M059J (cell line): ENCODE measurements at regions not wholly inside any gene's neighbourhood (a gene's known extent, or its start where the extent isn't known, plus 50 kb on each side); places are given as distances from the start of the nearest gene placed in this dataset.
"Not testable (repeated sequence)": the region's sequence is repeated elsewhere in the genome, so short reads cannot be mapped to it uniquely, and the experiment has no call there.

ENCODE experiments used
- DNase-seq: peaks from one replicate; pipeline ENCODE4 v3.0.0-alpha.2; 2012; ENCODE audit warnings: low read depth

DNA sequence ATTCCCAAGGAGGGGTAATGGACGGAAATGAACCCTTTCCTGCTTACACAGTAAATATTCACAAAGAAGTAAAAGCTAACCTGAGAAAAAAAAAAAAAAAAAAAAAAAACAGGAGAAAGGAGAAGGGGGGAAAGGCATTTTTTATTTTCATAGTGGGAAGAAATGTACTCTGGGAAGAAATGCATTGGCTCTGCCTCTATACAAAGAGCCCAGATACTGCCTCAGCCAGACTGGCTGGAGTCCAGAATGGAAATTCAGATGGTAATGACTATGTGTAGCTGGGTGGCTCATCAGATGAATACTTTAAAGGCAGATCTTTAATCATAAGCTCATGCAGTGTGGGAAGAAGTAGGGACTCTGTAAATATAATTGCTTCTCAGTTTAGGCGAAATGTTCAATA, 124.9 kb upstream of the ZNF608 start:
- peak; percentile 65 for DNase-seq

DNA sequence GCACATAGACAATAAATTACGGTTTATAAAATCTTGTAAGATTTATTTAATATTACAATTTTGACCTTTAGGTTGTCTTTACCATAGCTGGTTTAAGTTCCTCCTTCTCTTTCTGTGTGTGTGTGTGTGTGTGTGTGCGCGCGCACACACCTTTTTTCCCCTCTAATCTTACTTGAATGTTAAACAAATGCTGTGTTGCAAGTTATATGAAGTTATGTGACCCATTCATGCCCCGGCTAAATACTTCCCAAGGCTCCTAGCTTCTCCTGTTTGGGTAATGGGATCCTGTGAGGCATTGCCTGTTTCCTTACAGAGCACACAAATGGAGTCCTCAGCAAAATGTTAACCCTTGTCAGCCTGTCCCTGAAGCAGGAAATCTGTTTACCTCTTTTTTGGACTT, 125.6 kb upstream of the ZNF608 start:
- DNase-seq, result no peak

DNA sequence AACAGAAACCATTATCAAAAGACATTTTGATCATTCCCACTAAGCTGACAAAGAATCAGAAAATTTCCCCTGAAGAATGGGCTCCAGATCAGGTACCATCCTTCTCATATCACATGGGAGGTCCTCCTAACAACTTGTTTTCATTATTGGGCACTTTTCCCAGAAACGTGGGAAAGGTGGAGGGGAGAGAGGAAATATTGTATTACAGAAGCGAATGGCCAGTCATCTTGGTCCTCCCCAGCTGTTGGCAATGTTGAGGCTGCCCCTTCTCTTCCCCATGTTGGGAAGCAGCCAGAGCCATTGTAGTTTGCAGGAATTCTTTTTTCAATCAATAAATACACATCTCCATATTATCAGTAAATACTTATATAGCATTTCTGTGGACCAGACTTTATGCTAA, 126.2 kb upstream of the ZNF608 start:
- DNase-seq, result peak; percentile 31

DNA sequence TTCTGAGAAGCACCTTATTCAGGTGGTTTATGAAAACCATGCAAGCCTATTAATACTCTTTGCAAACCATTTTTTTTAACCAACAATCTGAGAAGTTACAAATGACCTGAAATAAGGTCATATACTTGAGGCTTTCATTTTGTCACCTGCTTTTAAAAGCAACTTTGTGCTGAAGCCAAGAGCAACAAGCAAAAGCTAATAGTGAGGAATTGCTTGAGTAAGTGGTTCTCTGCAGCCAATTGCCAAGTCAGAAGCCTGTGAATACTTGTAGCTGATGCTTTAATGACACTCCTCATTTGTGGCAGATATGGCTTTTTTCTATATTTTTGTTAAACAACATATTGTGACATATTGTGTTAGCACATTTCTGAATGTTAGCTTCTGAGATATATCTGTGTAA, 126.7 kb upstream of the ZNF608 start:
- DNase-seq, result no peak

DNA sequence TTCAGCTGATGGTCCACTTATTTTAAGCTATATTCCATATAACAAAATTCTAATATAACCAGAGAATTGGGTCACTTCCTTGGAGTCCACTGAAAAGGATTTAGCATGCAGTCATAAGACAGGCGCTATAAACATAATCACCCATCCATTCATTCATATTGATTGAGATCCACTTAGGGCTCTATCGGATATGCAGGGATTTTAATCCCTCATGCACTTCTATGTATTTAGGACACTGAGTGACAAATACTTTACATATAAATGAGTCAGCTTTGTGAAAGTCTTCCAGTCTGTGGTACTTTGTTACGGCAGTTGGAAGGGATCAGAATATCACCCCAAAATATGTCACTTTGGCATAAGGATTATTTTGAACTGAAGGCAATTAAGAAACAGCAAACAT, 127.3 kb upstream of the ZNF608 start:
- DNase-seq, result no peak

DNA sequence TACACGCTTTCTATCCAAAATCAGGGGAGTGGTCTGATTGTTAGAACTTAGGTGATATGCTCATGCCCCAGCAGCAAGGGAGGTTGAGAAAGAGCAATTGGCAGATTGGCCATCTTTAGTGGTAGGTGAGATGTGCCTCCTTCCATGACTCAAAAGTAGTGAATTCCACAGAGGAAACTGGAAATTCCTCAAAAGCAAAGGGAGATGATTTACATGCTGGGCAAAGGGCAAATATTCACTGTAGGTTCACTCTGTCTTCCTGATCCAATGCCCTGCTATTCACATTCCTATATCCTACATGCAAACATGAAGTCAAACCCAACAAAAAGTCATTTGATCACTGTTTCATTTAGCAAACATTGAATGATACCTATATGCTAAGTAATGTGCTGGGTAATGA, 130.1 kb upstream of the ZNF608 start:
- no peak for DNase-seq

DNA sequence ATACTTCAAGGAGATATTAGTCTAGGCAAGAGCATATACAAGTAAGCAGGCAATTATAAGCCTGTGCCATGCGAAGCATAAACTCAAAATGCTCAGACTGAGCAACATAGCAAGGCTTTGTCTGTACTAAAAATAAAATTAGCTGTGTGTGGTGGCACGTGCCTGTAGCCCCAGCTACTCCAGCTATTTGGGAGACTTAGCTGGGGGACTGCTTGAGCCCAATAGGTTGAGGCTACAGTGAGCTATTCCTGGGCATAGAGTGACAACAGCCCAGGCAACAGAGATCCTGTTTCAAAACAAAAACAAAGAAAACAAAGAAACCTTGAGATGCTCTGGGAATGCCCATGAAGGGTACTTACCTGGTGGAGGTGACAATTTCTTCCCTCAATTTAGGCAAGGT, 130.5 kb upstream of the ZNF608 start:
- no peak for DNase-seq

DNA sequence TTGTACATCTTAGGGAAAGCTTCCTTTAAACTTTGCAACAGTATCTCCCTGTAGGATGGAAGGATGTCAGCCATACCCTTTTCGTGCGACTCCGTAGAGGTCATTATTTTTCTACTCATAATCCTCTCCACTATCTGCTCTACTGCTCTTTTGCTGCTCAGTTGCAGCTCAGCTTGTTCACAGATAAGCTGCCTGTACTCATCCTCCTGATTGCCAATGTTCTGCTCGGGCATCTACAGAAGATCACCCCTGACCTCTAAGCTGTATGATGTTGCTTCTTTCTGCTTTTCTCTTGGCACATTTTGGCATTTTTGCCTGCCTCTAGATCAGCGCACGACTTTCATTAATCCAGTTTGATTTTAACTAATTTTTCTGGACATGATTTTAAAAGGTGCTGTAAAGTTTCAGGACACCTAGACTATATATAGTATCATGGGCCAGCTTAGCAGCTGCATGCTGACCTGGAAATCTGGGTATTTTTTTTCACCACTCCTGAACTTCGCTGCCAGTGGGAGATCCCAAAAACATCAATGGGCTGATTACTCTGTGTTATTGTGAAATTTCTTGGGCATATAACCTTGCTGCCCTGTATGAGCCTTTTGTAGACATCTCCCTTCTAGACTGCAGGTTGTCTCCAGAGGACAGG, 131.2 kb upstream of the ZNF608 start:
- DNase-seq, result no peak

DNA sequence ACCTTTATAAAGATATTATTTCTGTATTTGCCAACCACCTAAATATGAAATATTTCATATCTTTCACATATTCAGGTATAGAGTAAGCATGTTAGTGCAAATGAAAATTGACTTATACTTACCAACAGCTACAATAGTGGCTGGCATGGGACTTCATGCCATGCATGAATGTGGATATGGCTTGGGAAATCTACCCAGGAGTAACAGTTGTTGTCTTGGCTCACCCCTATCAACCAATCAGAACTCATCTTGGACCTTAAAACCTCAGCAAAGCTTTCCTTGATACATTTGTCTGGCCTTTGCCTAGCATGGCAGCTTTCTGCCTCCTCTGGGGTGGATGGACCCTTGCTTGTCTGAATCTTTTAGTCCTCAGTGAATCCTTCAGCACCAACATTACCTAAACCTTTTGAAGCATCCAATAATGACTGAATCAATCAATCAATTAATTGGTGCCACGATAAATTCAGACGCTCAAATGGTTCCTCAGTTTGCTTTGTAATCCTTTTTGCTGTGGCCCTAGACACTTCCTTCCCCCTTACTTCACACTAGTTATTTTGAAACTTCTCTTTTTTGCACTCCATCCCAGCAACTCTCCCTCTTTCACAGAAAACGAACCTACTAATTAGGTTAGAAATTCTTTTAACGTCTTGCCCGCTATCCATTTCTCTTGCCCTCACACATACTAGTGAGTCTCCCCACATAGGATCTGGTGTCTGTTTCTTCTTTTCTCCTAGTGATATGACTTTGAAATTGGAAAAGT, 132.3 kb upstream of the ZNF608 start:
- DNase-seq, result no peak

DNA sequence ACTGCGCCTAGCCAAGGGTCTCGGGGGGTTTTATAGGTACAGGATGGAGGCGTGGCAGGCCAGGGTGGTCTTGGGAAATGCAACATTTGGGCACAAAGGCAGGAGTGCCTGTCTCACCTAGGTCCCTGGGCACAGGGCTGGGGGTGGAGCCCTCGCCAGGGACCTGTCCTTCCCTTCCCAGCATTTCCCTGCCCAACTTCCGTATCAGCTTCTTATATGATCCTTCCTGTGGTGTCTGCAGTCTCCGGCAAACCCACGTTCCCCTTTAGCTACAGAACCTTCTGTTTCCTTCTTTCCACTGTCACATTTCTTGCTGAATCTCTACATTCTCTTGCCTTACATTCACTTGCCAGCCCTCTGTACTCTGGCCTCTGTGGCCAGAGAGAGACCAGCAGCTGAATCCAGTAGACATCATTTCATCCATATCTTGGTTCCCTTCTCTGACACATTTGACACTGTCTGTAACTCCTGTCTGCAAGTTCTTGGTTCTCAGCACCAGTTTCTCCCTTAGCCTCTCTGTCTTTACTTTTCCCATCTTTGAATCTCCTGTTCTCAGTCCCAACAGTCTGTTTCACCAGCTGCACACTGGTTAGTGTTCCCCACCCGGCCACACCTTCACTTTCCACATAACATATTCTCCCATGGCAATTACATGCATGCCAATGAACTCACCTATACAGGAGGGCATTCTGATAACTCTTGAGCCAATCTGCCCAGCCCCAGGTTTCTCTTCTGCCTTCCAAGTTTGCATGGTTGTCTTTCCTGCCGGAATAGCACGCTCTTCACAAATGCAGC, 134.7 kb upstream of the ZNF608 start:
- DNase-seq, result no peak

DNA sequence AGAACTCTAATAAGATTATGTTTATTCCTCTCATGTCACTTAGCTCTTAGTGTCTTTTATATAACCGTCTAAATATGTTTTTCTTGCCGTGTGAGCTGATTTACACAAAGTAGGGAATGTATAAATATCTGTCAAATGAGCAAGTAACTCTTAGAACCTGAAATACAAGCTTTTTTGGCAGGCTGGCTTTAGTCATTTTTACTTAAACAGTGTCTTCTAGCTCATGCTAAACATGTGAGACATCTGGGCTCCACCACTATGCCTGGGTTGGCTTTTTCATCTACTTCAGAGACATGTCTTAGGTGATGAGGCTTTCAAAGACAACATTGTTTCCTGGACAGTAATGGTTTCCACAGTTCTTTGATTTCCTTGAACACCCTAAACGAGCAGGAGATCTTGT, 137.2 kb upstream of the ZNF608 start:
- no peak for DNase-seq

DNA sequence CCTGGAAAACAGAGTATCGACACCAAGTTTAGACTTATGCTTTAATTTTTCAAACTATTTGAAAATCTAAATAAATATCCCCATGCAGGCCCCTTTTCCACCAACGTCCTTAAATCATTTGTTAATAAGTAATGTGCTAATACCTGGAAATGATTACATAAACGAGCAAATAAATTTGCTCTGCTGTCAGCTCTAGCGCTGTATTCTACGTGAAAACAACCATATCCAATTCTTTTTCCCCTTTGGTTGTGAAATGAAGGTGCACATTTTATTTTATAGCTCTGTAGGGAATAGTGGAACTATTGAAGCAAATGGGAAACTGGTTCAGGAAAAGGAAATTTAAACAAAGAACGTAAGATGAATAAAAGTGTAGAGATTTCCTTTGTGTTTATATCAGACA, 137.7 kb upstream of the ZNF608 start:
- DNase-seq, result no peak

DNA sequence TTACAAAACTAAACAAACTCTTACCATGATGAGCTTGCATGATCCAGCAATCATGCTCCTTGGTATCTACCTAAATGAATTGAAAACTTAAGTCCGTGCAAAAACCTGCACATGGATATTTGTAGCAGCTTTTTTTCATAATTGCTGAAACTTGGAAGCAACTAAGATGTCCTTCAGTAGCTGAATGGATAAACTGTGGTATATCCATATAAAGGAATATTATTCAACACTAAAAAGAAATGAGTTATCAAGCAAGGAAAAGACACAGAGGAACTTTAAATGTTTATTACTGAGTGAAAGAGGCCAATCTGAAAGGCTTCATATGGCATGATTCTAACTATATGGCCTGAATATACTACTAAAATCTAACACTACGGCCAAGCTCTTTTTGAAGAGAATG, 139.1 kb upstream of the ZNF608 start:
- no peak for DNase-seq

DNA sequence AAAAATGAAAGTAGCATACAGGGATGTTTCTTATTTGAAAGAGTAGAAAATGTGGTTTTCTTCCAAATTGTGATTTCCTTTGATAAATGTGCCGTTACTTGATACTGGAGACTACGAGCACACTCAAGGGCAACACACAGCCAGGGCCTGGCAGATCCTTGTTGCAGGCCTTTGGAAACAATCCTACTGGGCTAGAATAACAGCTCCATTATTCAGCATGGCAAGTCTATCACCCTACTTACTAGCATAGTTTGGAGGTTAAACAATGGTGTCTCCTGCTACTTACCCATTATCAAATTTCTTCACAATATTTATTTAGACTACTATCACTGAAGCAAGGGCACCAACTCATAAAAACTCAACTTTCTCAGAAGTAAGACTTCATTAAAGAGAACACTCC, 140.8 kb upstream of the ZNF608 start:
- no peak for DNase-seq

DNA sequence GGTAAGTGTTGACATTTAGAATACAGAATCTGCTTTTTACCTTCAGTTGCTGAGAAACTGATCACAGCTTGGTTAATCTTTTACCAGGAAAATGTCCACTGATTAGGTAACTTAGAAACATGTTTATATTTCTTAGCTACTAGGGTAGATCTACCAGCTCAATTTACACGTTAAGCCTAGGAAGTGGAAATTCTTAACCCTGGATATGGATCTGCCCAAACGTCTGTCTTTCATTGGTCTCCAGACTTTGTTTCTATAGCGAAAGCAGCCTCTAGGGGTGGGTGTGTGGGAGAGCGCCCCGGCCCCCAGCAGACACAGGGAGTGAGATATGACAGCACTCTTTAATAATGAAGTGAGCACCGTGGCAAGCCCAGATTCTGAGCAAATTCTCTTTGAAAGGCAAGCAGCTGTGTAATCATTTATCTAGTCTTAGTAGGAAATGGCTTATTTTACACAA, 141.6 kb upstream of the ZNF608 start:
- DNase-seq, result no peak

DNA sequence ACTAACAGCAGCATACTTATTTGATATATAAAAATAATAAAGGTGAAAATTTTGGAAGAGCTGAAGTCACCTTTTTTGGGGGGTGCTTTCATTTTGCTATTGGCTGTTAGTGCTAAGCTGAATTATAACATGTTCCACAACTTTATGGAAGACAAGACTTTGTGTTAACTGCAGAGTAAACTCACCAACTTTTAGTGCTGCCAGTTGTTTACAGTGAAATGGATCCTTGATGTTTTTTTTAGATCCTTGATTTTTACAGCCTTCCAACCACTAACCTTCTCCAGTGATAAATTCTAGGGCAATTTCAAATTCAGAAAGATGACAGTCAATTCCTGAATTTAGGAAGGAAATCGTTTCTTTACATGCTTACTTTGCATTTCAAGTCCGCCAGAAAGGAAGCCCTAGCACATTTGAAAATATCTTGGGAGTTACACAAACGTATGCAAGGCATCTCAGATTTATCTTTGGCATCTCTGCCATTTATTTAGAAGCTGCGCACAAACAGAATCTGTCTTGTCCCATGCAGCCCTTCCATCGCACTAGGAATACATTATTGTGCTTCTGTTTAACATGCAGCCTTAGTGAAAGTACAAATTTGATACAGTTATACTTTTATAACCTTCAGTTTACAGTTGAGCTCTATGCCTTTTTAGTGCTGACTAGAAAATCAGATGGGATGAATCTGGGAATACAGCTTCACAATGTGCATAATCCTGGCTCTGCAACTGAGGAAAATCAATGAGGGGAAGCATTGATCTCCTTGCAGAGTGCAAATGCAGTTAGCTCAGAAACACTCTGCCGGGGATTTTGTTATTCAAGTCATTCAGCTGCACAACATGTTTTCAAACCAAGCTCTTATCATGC, 142.4 kb upstream of the ZNF608 start:
- DNase-seq, result no peak

DNA sequence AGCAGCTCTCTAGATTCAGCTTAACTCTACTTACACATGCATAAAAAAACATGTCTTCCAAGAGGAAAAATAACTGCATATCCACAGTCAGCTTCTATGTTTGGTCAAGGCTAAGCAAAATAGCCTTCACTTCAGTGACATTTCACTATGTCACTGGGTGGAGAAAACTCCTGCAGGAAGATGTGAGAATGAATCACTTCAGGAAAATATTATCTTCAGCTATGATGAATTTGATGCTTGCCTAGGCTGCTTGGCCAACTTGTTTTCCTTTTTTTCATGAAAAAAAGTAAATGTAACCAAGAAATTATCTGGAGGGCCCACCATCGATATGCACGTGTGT, 143.0 kb upstream of the ZNF608 start:
- no peak for DNase-seq

DNA sequence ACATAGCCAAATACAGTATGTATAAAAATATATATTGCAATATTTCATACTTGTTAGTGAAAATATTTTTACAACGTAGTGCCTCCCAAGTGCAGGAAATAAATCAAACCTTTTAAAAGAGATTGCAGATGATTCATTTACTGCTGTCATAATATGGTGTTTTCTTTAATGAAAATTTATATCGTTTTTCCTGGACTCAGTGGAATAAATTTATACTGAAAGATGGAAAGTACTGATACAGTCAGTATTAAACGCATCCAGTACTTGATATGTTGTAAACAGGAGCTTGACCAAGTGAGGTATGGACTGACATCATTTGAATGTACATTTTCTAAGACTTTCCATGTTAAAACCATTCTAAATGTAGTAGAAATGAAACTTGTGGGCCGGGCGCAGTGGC, 143.4 kb upstream of the ZNF608 start:
- no peak for DNase-seq

DNA sequence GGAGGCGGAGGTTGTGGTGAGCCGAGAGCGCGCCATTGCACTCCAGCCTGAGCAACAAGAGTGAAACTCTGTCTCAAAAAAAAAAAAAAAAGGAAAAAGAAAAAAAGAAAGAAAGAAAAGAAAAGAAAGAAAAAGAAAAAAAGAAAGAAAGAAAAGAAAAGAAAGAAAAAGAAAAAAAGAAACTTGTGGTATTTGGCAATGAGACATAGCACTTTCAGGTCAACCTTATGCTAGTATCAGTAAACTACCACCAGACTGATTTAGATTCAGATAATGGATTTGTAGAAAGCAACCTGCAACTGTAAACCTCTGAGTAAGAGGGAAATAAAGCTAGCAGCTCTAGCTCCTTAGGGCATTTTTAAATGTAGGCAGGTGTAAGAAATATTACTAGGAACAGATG, 144.0 kb upstream of the ZNF608 start:
- not testable (repeated sequence) for DNase-seq

DNA sequence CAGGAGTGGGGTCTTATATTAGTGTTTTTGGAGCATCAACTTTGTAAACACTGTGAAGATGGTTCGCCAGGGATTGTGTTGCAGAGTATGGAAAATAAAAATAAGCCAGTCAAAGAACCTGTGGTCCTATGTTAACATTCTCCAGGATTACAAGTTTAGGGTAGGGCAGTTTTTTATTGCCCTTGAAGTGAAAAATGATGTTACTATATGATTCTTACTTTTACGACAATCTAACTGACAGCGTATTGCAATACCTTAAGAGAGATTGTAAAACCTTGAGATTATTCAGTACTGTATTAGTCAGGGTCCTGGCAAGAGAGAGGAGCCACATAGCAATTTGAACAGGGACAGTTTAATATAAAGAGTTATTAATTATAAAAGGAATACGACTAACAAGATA, 144.7 kb upstream of the ZNF608 start:
- no peak for DNase-seq

DNA sequence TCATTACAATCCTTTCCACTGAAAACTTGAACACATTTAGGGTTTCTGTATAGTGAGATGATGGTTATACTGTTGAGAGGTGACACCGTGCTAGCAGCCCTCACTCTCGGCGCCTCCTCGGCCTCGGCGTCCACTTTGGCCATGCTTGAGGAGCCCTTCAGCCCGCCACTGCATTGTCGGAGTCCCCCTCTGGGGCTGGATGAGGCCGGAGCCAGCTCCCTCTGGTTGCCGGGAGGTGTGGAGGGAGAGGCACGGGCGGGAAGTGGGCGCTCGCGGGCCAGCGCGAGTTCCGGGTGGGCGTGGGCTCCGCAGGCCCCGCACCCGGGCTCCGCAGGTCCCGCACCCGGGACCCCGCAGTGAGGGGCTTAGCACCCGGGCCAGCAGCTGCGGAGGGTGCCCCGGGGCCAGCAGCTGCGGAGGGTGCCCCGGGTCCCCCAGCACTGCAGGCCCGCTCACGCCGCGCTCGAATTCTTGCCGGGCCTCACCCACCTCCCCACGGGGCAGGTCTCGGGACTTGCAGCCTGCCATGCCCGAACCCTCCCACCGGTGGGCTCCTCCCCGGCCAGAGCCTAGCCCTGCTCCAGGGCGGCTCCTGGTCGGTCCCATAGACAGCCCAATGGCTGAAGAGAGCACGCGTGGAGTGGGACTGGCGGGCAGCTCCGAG, 145.9 kb upstream of the ZNF608 start:
- DNase-seq, result no peak

DNA sequence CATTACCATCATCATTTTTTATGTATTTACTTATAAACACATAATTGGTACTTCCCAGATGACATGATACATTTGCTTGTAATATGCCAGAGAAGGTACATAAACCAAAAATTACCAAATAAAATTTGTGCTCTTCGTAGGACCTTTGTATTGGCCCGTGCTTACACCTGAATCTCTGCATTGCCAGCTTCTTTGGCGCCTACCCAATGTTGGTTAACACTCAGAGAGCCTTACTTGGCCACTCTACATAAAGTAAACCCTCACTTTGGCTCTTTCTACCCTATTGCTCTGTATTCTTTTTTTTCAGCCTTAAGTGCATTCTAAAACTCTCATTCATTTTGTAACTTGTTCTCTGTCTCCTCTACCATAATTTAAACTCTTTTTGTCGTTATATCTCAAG, 148.1 kb upstream of the ZNF608 start:
- no peak for DNase-seq
